Stimulated activated CD4-positive, alpha-beta T cell treated with anti-CD3 and anti-CD28 coated beads, Interleukin-12 subunit alpha, Interleukin-12 subunit beta, amount 100 ng/mL, for 48 hours (primary cell): ENCODE measurements at regions not wholly inside any gene's neighbourhood (a gene's known extent, or its start where the extent isn't known, plus 50 kb on each side); places are given as distances from the start of the nearest gene placed in this dataset.

Source experiments
- DNase-seq, 3 donors: peaks; one replicate each; pipeline ENCODE4 v3.0.0-alpha.2; 2020; ENCODE audit warnings: low read depth in 2 of 3, low spot score in 1 of 3

GRCh38 chr2:163541943-163542342, 193.9 kb downstream of the FIGN start:
- DNase-seq = no peak

GRCh38 chr2:163541495-163541894, 194.3 kb downstream of the FIGN start:
- DNase-seq = no peak

DNA sequence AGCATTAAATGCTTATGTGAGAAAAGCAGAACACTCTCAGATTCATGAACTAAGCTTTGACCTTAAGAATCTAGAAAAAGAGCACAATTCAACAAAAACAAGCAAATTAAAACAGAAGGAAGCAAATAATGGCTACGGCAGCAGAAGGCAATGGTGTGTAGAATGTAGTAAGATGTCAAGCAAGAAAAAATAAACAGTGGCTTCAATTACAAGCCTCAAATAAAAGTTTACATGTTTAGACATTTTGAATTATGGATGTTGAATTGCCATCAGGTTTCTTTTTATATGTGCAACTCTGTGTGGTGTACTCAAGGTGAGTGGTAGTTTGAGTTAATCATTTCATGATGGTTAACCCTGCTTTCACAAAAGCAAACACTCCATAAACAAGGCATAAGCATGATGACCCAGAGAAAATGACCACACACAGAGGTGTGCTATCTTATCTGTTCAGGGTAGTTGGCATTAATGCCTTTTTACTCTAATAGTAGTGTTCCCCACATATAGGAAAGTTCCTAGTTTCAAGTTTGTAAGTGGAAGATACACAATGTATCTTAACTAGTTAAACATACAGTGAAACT, 207.1 kb downstream of the FIGN start:
- no peak for DNase-seq

DNA sequence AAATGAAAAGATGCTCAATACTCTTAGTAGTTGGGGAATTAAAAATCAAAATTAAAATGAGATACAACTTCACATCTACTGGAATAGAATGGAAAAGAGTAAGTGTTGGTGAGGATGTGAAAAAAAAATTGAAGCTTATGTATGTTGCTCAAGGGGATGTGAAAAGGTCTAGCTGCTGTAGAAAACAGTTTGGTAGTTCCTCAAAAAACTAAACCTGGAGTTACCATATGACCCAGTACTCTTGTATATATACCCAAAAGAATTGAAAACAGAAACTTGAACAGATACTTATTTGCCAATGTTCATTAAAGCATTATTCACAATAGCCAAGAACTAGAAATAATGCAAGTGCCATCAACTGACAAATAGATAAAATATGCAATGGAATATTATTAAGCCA, 208.4 kb downstream of the FIGN start:
- DNase-seq = no peak

- no peak for DNase-seq
Observed at GRCh38 chr2:163518762-163519161, 217.0 kb downstream of the FIGN start.

GRCh38 chr2:163515836-163516235, 220.0 kb downstream of the FIGN start:
- no peak for DNase-seq

- no peak for DNase-seq
Observed at GRCh38 chr2:163505281-163505680, 230.5 kb downstream of the FIGN start.

GRCh38 chr2:163493359-163494298, 242.2 kb downstream of the FIGN start:
- no peak for DNase-seq

DNA sequence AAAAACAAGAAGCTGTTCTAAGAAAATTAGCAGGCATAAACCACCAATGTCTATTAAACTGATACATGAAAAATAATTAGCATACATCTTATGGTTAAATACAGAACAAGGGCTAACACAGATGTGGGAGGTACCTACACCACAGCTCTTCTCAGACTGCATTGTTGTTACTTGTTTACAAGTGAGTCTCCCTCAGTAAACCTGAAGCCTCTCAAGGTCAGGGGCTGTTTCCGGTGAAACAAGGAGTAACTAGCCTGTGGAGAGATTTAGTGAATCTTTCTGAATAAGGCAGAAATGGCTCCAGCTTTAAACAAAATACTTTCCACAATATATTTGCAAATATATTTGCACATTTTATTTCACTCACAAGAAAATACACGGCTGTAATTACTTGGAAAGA, 244.0 kb downstream of the FIGN start:
- DNase-seq = no peak

DNA sequence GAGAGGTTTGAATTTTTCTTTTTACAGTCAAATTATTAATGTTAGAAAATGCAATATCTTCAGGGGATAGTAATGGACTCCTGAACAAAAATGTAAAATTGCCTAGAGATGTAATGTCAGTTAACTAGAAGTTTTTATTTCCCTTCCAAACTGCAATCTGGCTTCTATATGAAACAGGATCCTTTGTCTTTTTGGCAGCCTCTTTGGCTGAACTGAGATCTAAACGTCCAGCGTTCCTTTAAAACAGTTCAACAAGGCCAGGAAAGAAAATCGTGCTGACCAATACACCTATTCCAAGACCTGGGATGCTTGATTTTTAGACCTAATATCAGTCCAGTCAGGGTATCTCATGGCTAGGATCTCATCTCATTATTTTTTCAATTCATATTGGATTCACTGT, 245.5 kb downstream of the FIGN start:
- DNase-seq = no peak

DNA sequence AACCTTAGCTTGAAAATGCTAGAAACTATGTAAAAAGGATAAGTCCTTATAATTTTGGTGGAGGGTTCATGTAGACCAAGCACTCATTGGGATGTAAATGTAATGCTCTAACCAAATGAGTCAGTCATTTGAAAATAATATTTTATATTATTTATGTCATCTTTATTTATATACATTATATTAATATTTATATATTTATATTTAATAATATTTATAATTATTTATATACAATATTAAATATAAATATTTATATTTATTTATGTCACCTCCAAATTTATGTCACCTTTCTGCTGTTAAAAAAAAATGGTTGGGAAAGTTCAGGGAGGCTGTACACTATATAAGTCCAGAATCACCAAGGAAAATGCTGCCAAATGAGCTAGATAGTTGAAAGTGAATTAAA, 254.3 kb downstream of the FIGN start:
- DNase-seq = no peak

DNA sequence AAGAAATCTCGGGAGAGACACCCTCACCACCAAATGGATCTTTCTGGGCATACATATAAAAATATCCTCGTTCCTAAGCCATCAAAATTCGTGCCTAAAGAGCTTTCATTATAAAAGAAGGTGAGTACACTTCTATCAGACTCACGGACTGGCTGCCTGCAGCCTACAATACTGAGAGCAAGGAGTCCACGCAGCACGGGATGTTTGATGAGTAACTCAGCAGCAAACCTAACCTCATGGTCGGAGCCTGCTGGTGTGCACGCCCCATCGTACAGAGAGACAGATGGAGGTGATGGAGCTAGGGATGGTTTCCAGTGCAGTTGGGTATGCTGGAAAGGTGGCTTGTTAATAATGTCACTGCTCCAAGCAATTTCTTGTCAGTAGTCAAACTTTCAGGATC, 256.2 kb downstream of the FIGN start:
- DNase-seq = no peak

GRCh38 chr2:163475815-163476214, 260.0 kb downstream of the FIGN start:
- no peak for DNase-seq

- no peak for DNase-seq
Observed at GRCh38 chr2:163474889-163475288, 260.9 kb downstream of the FIGN start.

- DNase-seq = no peak
Observed at GRCh38 chr2:163474319-163474744, 261.5 kb downstream of the FIGN start.

- no peak for DNase-seq
Observed at GRCh38 chr2:163471947-163472346, 263.9 kb downstream of the FIGN start.

DNA sequence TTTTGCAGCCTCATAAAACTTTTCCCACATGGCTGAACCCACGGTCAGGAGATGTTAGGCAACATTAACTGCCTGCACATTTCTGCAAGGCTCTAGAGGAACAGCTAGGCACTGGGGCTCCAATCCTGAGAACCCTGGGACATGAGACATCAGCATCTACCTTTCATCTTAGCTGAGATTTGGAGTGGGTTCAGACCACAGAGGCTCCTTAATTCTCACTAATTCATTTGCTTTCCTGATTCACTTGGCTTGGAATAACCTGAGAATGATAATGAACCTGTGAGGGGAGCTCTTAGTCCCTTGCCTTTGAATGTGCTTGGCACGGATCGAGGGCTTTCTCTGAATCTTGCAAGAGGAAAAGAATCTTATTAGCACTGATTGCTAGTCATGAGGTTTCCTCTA, 266.2 kb downstream of the FIGN start:
- no peak for DNase-seq

GRCh38 chr2:163467251-163467630, 268.6 kb downstream of the FIGN start:
- no peak for DNase-seq

GRCh38 chr2:163466331-163467250, 269.2 kb downstream of the FIGN start:
- no peak for DNase-seq

- DNase-seq = no peak
Observed at GRCh38 chr2:163465440-163465839, 270.4 kb downstream of the FIGN start.

DNA sequence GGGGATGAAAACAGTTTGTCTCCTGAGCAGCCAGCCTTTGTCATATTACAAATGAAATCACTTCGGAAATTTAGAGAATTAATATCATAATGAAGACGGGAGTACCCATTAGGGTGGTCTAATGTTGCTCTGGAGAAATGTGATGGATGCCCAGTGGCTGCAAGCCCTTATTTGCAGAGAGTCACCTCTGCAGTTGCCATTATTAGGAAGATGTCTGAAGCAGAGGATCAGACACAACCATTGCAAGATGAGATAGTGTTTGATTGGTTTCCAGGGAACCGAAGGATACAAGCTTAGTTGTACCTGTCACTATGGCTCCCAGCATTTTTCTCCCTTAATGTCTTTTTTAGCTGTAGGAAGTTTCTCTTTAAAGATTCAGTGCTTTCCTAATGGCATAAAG, 272.4 kb downstream of the FIGN start:
- DNase-seq = no peak

DNA sequence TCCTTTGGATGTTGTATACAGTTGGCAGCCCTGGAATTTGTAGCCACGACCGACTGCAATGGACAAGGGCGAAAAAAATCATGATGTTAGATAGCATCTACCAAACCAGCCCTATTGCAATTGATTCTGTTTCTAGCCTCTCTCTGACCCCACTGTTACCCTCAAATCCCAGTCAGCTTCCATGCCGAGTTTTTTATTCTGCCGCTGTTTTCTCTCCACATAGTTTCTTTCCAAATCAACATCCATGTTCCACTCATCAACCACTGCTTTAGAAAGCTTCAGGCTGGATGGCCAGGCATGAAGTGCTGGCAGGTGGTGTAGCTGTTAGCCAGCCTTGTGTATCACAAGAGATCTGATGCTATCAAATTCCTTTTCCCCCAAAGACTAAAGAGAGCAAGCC, 272.8 kb downstream of the FIGN start:
- DNase-seq = no peak
